PC-3 (cell line): ENCODE measurements at regions not wholly inside any gene's neighbourhood (a gene's known extent, or its start where the extent isn't known, plus 50 kb on each side); places are given as distances from the start of the nearest gene placed in this dataset.

Experiments
- ATAC-seq: fragments of 200-7000 bp; cut with Tn5 transposase; 2 replicates; pipeline ENCODE4 v1.9.1; 2020; ENCODE audit warnings: mild to moderate bottlenecking, moderate library complexity
- BruUV-seq: library from RNA; stranded (reverse); fragments of 400-500 nt; replicated peaks from 2 replicates; lab custom pipeline; 2021; lab: Mats Ljungman, UMichigan
- CTCF ChIA-PET: fragments of 300-600 bp; sonication (Branson Sonifier 250); formaldehyde crosslinking; loops from one replicate; lab custom pipeline; 2022; ENCODE audit warnings: antibody characterized with exemption; lab: Charles Lee
- POLR2A ChIA-PET: fragments of 300-600 bp; sonication (Branson Sonifier 250); formaldehyde crosslinking; loops from one replicate; lab custom pipeline; 2022; ENCODE audit warnings: antibody characterized with exemption; ENCODE audit not compliant: unreplicated experiment; lab: Charles Lee
- DNase-seq: peaks from one replicate; pipeline ENCODE4 v3.0.0-alpha.2; 2015
- H2AFZ ChIP-seq: fragments of 300-600 bp; sonication (generic); 2 replicates; pipeline ENCODE4 v1.6.0; 2016; ENCODE audit warnings: antibody characterized with exemption, low read length
- H3F3A ChIP-seq: fragments of 300-600 bp; sonication (generic); one replicate; pipeline ENCODE4 v1.6.0; 2017; ENCODE audit warnings: antibody characterized with exemption, low read length, control low read depth, mild to moderate bottlenecking; ENCODE audit not compliant: unreplicated experiment
- H3K27ac ChIP-seq: fragments of 300-600 bp; sonication (generic); 2 replicates; pipeline ENCODE4 v1.5.1; 2016; ENCODE audit warnings: mild to moderate bottlenecking, low read length
- H3K27me3 ChIP-seq: fragments of 300-600 bp; sonication (generic); 2 replicates; pipeline ENCODE4 v1.6.1; 2016; ENCODE audit warnings: low read length, mixed read lengths
- H3K36me3 ChIP-seq: fragments of 300-600 bp; sonication (generic); 2 replicates; pipeline ENCODE4 v1.6.1; 2016; ENCODE audit warnings: low read depth, mixed run types, low read length, mixed read lengths
- H3K4me1 ChIP-seq: fragments of 300-600 bp; sonication (generic); 2 replicates; pipeline ENCODE4 v1.5.1; 2016; ENCODE audit warnings: low read length; ENCODE audit not compliant: insufficient read depth
- H3K4me2 ChIP-seq: fragments of 300-600 bp; sonication (generic); 2 replicates; pipeline ENCODE4 v1.6.0; 2016; ENCODE audit warnings: low read length
- H3K4me3 ChIP-seq: fragments of 300-600 bp; sonication (generic); 2 replicates; pipeline ENCODE4 v1.5.1; 2016; ENCODE audit warnings: mild to moderate bottlenecking, low read length, mixed read lengths
- H3K79me2 ChIP-seq: fragments of 300-600 bp; sonication (generic); 2 replicates; pipeline ENCODE4 v1.6.1; 2017; ENCODE audit warnings: low read length, mixed read lengths
- H3K9ac ChIP-seq: fragments of 300-600 bp; sonication (generic); 2 replicates; pipeline ENCODE4 v1.6.0; 2016; ENCODE audit warnings: mild to moderate bottlenecking, low read length
- H3K9me2 ChIP-seq: fragments of 300-600 bp; sonication (generic); replicated peaks from 2 replicates; pipeline ENCODE4 v1.6.1; 2016; ENCODE audit warnings: mixed run types, low read length, mixed read lengths
- H3K9me3 ChIP-seq: fragments of 300-600 bp; sonication (generic); 2 replicates; pipeline ENCODE4 v1.6.1; 2016; ENCODE audit warnings: low read length, mixed read lengths
- H4K20me1 ChIP-seq: fragments of 300-600 bp; sonication (generic); 2 replicates; pipeline ENCODE4 v1.6.1; 2016; ENCODE audit warnings: low read length, mixed read lengths
- CTCF ChIP-seq: fragments of 300-600 bp; sonication (generic); conservative IDR thresholded peaks from 2 replicates; pipeline ENCODE4 v1.5.1; 2017; ENCODE audit warnings: antibody characterized with exemption, low read depth, mild to moderate bottlenecking, low read length
- EZH2 ChIP-seq: fragments of 300-600 bp; sonication (generic); IDR thresholded peaks from one replicate; pipeline ENCODE4 v1.6.1; 2017; ENCODE audit warnings: antibody characterized with exemption, mild to moderate bottlenecking, low read length; ENCODE audit not compliant: unreplicated experiment
- EZH2phosphoT487 ChIP-seq: fragments of 300-600 bp; sonication (generic); IDR thresholded peaks from 2 replicates; pipeline ENCODE4 v1.6.1; 2018; ENCODE audit warnings: mild to moderate bottlenecking, antibody characterized with exemption, low read length, borderline replicate concordance
- intact Hi-C: fragments of 100-400 bp; cut with micrococcal nuclease; formaldehyde crosslinking; loops from 2 replicates; pipeline ENCODE4 v1.9.0; 2023

GRCh38 chr2:18444806-18445205, 115.6 kb downstream of the RDH14 start:
- BruUV-seq: no TSS peak
- no peak for TF ChIP-seq EZH2phosphoT487
- no peak for TF ChIP-seq EZH2
- no peak for TF ChIP-seq CTCF
- POLR2A ChIA-PET: no interaction called here
- no peak overlapping the region for H2AFZ ChIP-seq
- no peaks in the 10 kb centered on the region for H3K36me3 ChIP-seq
- ATAC-seq (no peak), DNase-seq (no peak)
- no peaks in the 10 kb centered on the region for H3K27me3 ChIP-seq
- H3K4me3 ChIP-seq: no peak overlapping the region
- H3K9me2 ChIP-seq: no peaks in the 10 kb centered on the region
- no peaks in the 10 kb centered on the region for H3K4me1 ChIP-seq
- no peaks in the 10 kb centered on the region for H3F3A ChIP-seq
- no peak overlapping the region for H3K4me2 ChIP-seq
- no peaks in the 10 kb centered on the region for H3K79me2 ChIP-seq
- H3K27ac ChIP-seq: no peak overlapping the region
- no peaks in the 10 kb centered on the region for H4K20me1 ChIP-seq
- H3K9me3 ChIP-seq: no peaks in the 10 kb centered on the region
- CTCF ChIA-PET: no interaction called here
- no peak overlapping the region for H3K9ac ChIP-seq
- intact Hi-C loops: no loop called here

GRCh38 chr2:18441583-18441982, 118.9 kb downstream of the RDH14 start:
- Histone ChIP-seq H3K4me1 (peaks cover 7% of the 10 kb centered on the region), H3K9me2 (no peaks in the 10 kb centered on the region), H3K4me3 (no peak overlapping the region), H3K4me2 (no peak overlapping the region), H2AFZ (no peak overlapping the region), H3K36me3 (no peaks in the 10 kb centered on the region), H3K27ac (no peak overlapping the region), H3K27me3 (no peaks in the 10 kb centered on the region), H3F3A (no peaks in the 10 kb centered on the region), H3K9ac (no peak overlapping the region), H4K20me1 (no peaks in the 10 kb centered on the region), H3K9me3 (no peaks in the 10 kb centered on the region), H3K79me2 (no peaks in the 10 kb centered on the region)
- TF ChIP-seq EZH2phosphoT487: no peak
- no peak for TF ChIP-seq CTCF
- no peak for TF ChIP-seq EZH2
- no TSS peak for BruUV-seq
- POLR2A ChIA-PET: no interaction called here
- CTCF ChIA-PET: interaction anchor here (0.5 kb wide), 1 partner anchor 928 kb away, joined by 3 read pairs; no protein-coding TSS in a partner anchor
- DNase-seq: no peak
- no peak for ATAC-seq
- intact Hi-C loops: no loop called here

GRCh38 chr2:18440777-18441176, 119.7 kb downstream of the RDH14 start:
- no peak for ATAC-seq
- ChIA-PET POLR2A (no interaction called here), CTCF (no interaction called here)
- Histone ChIP-seq H3K9ac (no peak overlapping the region), H3F3A (no peaks in the 10 kb centered on the region), H2AFZ (no peak overlapping the region), H3K79me2 (no peaks in the 10 kb centered on the region), H3K4me1 (peaks cover 15% of the 10 kb centered on the region), H3K9me2 (no peaks in the 10 kb centered on the region), H3K36me3 (no peaks in the 10 kb centered on the region), H3K27me3 (no peaks in the 10 kb centered on the region), H3K9me3 (no peaks in the 10 kb centered on the region), H3K27ac (no peak overlapping the region), H4K20me1 (no peaks in the 10 kb centered on the region), H3K4me3 (no peak overlapping the region), H3K4me2 (no peak overlapping the region)
- BruUV-seq: no TSS peak
- DNase-seq: no peak
- intact Hi-C loops: no loop called here
- TF ChIP-seq EZH2phosphoT487: no peak
- no peak for TF ChIP-seq EZH2
- TF ChIP-seq CTCF: no peak
